HepG2 (cell line): ENCODE measurements at regions not wholly inside any gene's neighbourhood (a gene's known extent, or its start where the extent isn't known, plus 50 kb on each side); places are given as distances from the start of the nearest gene placed in this dataset.

Experiments
- EEA1 ChIP-seq: sonication (generic); formaldehyde crosslinking; IDR thresholded peaks from 2 replicates; pipeline ENCODE4 v1.5.1; 2020; ENCODE audit warnings: mild to moderate bottlenecking, missing genetic modification reagents, borderline replicate concordance
- GATAD2A ChIP-seq: IDR thresholded peaks from 2 replicates; pipeline ENCODE4 v1.6.1; 2016
- HMGXB4 ChIP-seq, 2 experiments: sonication (generic) in 1 of 2; formaldehyde crosslinking in 1 of 2; IDR thresholded peaks; 2 replicates each; pipeline versions ENCODE4 v1.4.0 to v1.6.1; 2018 to 2020; ENCODE audit warnings: missing genetic modification reagents in 2 of 2, borderline replicate concordance in 1 of 2, low read depth in 1 of 2, mild to moderate bottlenecking in 1 of 2, missing biosample characterization in 1 of 2
- KLF13 ChIP-seq: sonication (generic); formaldehyde crosslinking; IDR thresholded peaks from 2 replicates; pipeline ENCODE4 v1.4.0; 2020; ENCODE audit warnings: mild to moderate bottlenecking, missing genetic modification reagents
- NONO ChIP-seq, 2 experiments: fragments of 450-650 bp in 1 of 2; sonication (generic) in 1 of 2; formaldehyde crosslinking in 1 of 2; IDR thresholded peaks in 1 of 2; conservative IDR thresholded peaks in 1 of 2; 2 replicates each; pipeline versions ENCODE4 v1.6.1 to v1.8.0; 2017 to 2022; ENCODE audit warnings: mild to moderate bottlenecking in 1 of 2, missing genetic modification reagents in 1 of 2, moderate library complexity in 1 of 2
- POLR2AphosphoS5 ChIP-seq: IDR thresholded peaks from 2 replicates; pipeline ENCODE4 v1.6.1; 2012; ENCODE audit warnings: low read depth, low read length
- REXO4 ChIP-seq: sonication (generic); formaldehyde crosslinking; IDR thresholded peaks from 2 replicates; pipeline ENCODE4 v1.8.0; 2022; ENCODE audit warnings: missing genetic modification reagents, mild to moderate bottlenecking, borderline replicate concordance
- SIX1 ChIP-seq: sonication (generic); formaldehyde crosslinking; IDR thresholded peaks from 2 replicates; pipeline ENCODE4 v1.4.0; 2020; ENCODE audit warnings: missing genetic modification reagents, borderline replicate concordance
- SP4 ChIP-seq: sonication (generic); formaldehyde crosslinking; IDR thresholded peaks from 2 replicates; pipeline ENCODE4 v1.8.1; 2023; ENCODE audit warnings: mild to moderate bottlenecking, missing genetic modification reagents
- YY1 ChIP-seq: IDR thresholded peaks from 2 replicates; pipeline ENCODE4 v1.6.1; 2011; ENCODE audit warnings: low read length, low read depth, moderate library complexity, mild to moderate bottlenecking; ENCODE audit not compliant: insufficient read depth, insufficient replicate concordance
- ZNF747 ChIP-seq: sonication (generic); formaldehyde crosslinking; IDR thresholded peaks from 2 replicates; pipeline ENCODE4 v1.8.1; 2023; ENCODE audit warnings: missing genetic modification reagents, mild to moderate bottlenecking, borderline replicate concordance
- ZNF768 ChIP-seq: sonication (generic); formaldehyde crosslinking; IDR thresholded peaks from 2 replicates; pipeline ENCODE4 v1.4.0; 2020; ENCODE audit warnings: missing genetic modification reagents
- ZSCAN30 ChIP-seq: sonication (generic); formaldehyde crosslinking; IDR thresholded peaks from 2 replicates; pipeline ENCODE4 v1.5.0; 2020; ENCODE audit warnings: mild to moderate bottlenecking, missing genetic modification reagents
- TF ChIP-seq, protein P1 (sequence below): IDR thresholded peaks from 2 replicates; pipeline ENCODE4 v1.6.1; 2016
- TF ChIP-seq, protein P2 (sequence below), 2 experiments: sonication (generic) in 1 of 2; formaldehyde crosslinking in 1 of 2; IDR thresholded peaks; 2 replicates each; pipeline versions ENCODE4 v1.6.1 to v1.9.0; 2014 to 2022; ENCODE audit warnings: antibody characterized with exemption in 1 of 2, borderline replicate concordance in 1 of 2, inconsistent platforms in 1 of 2, low read depth in 1 of 2, missing genetic modification reagents in 1 of 2
- TF ChIP-seq, protein P3 (sequence below): IDR thresholded peaks from 2 replicates; pipeline ENCODE4 v1.6.1; 2012; ENCODE audit warnings: low read depth, low read length, improper control_type of control experiment

GRCh38 chr1:228647523-228648444, 87.5 kb upstream of the RHOU start (continued):
- TF ChIP-seq YY1, result peak; percentile 20
- 0 out of 2 replicates have a peak, but pooled peaks have one; percentile 8 for TF ChIP-seq ZNF768 (CRISPR knock-in tag)
- TF ChIP-seq, protein P1, sequence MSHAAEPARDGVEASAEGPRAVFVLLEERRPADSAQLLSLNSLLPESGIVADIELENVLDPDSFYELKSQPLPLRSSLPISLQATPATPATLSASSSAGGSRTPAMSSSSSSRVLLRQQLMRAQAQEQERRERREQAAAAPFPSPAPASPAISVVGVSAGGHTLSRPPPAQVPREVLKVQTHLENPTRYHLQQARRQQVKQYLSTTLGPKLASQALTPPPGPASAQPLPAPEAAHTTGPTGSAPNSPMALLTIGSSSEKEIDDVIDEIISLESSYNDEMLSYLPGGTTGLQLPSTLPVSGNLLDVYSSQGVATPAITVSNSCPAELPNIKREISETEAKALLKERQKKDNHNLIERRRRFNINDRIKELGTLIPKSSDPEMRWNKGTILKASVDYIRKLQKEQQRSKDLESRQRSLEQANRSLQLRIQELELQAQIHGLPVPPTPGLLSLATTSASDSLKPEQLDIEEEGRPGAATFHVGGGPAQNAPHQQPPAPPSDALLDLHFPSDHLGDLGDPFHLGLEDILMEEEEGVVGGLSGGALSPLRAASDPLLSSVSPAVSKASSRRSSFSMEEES (CRISPR knock-in tag), result peak; percentile 55; the same call in 1 of the 2 replicates
- no peak for TF ChIP-seq REXO4 (CRISPR knock-in tag)
- TF ChIP-seq, protein P2, sequence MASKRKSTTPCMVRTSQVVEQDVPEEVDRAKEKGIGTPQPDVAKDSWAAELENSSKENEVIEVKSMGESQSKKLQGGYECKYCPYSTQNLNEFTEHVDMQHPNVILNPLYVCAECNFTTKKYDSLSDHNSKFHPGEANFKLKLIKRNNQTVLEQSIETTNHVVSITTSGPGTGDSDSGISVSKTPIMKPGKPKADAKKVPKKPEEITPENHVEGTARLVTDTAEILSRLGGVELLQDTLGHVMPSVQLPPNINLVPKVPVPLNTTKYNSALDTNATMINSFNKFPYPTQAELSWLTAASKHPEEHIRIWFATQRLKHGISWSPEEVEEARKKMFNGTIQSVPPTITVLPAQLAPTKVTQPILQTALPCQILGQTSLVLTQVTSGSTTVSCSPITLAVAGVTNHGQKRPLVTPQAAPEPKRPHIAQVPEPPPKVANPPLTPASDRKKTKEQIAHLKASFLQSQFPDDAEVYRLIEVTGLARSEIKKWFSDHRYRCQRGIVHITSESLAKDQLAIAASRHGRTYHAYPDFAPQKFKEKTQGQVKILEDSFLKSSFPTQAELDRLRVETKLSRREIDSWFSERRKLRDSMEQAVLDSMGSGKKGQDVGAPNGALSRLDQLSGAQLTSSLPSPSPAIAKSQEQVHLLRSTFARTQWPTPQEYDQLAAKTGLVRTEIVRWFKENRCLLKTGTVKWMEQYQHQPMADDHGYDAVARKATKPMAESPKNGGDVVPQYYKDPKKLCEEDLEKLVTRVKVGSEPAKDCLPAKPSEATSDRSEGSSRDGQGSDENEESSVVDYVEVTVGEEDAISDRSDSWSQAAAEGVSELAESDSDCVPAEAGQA (IDR thresholded peaks at IDR 0.05; ENCODE audit: low read depth), result no peak
- TF ChIP-seq, protein P2 (CRISPR knock-in tag; IDR thresholded peaks at IDR 0.05; ENCODE audit: borderline replicate concordance), result no peak
- TF ChIP-seq ZNF747 (CRISPR knock-in tag), result no peak
- TF ChIP-seq SIX1 (CRISPR knock-in tag), result peak; percentile 79; the same call in 1 of the 2 replicates
- TF ChIP-seq GATAD2A, result peak; percentile 45; the same call in 1 of the 2 replicates
- TF ChIP-seq KLF13 (CRISPR knock-in tag), result no peak
- TF ChIP-seq, protein P3, sequence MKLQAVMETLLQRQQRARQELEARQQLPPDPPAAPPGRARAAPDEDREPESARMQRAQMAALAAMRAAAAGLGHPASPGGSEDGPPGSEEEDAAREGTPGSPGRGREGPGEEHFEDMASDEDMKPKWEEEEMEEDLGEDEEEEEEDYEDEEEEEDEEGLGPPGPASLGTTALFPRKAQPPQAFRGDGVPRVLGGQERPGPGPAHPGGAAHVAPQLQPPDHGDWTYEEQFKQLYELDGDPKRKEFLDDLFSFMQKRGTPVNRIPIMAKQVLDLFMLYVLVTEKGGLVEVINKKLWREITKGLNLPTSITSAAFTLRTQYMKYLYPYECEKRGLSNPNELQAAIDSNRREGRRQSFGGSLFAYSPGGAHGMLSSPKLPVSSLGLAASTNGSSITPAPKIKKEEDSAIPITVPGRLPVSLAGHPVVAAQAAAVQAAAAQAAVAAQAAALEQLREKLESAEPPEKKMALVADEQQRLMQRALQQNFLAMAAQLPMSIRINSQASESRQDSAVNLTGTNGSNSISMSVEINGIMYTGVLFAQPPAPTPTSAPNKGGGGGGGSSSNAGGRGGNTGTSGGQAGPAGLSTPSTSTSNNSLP, result no peak
- TF ChIP-seq HMGXB4 (CRISPR knock-in tag; IDR thresholded peaks at IDR 0.05; ENCODE audit: borderline replicate concordance in 1 of 2, low read depth in 1 of 2), result peak; percentile 77 to 85
- peak; percentile 66 for TF ChIP-seq POLR2AphosphoS5
- no peak for TF ChIP-seq EEA1 (CRISPR knock-in tag)
- TF ChIP-seq NONO (IDR thresholded peaks at IDR 0.05), result no peak
- TF ChIP-seq NONO (CRISPR knock-in tag; conservative IDR thresholded peaks at IDR 0.05), result peak; percentile 30
- peak; percentile 47; the same call in 1 of the 2 replicates for TF ChIP-seq SP4 (CRISPR knock-in tag)
- peak; percentile 24; the same call in 1 of the 2 replicates for TF ChIP-seq ZSCAN30 (CRISPR knock-in tag)
